Adrenal gland (tissue), 9 donors: ENCODE measurements at regions not wholly inside any gene's neighbourhood (a gene's known extent, or its start where the extent isn't known, plus 50 kb on each side); places are given as distances from the start of the nearest gene placed in this dataset.

ENCODE experiments used
- DNase-seq, 7 donors: peaks; one replicate each; pipeline ENCODE4 v3.0.0-alpha.2; 2019 to 2020
- H3K27ac ChIP-seq, 5 donors: fragments of 200-600 bp; sonication (generic) in 4 of 5; 1 replicate in 3 of 5; 2 replicates in 2 of 5; pipeline versions ENCODE4 v1.5.1 to v1.8.0; 2016 to 2020; ENCODE audit warnings: mild to moderate bottlenecking in 1 of 5
- H3K27me3 ChIP-seq: fragments of 200-600 bp; 2 replicates; pipeline ENCODE4 v1.8.0; 2021
- H3K36me3 ChIP-seq, 2 donors: fragments of 200-600 bp; replicated peaks in 1 of 2; 1 replicate in 1 of 2; 2 replicates in 1 of 2; pipeline versions ENCODE4 v1.5.1 to v1.8.0; 2018 to 2022
- H3K4me1 ChIP-seq, 2 donors: fragments of 200-600 bp; replicated peaks in 1 of 2; 1 replicate in 1 of 2; 2 replicates in 1 of 2; pipeline versions ENCODE4 v1.5.1 to v1.8.0; 2018 to 2021
- H3K4me3 ChIP-seq, 4 donors: fragments of 200-600 bp; sonication (generic) in 3 of 4; one replicate each; pipeline ENCODE4 v1.5.1; 2016 to 2018
- H3K9me3 ChIP-seq, 3 donors: fragments of 200-600 bp; sonication (generic) in 1 of 3; replicated peaks in 1 of 3; 1 replicate in 2 of 3; 2 replicates in 1 of 3; pipeline versions ENCODE4 v1.5.1 to v1.8.0; 2016 to 2021
- POLR2A ChIP-seq, 2 donors: fragments of 450-650 bp; IDR thresholded peaks; one replicate each; pipeline ENCODE4 v1.6.1; 2017; ENCODE audit warnings: antibody characterized with exemption in 2 of 2, mild to moderate bottlenecking in 2 of 2, moderate library complexity in 1 of 2
- WGBS, 4 donors: extraction: QIAGEN DNeasy Blood & Tissue Kit in 2 of 4; methylation state at CpG; one replicate each; pipeline versions ENCODE4 v1.1.5 to v1.1.7; 2013 to 2017; 5-methylcytosine and 5-hydroxymethylcytosine counted together
- intact Hi-C, 2 donors: fragments of 100-400 bp; cut with DNase I; formaldehyde crosslinking; loops; one replicate each; pipeline versions ENCODE4 v1.14.1 to v1.15.0; 2022 to 2023
- TF ChIP-seq, protein P1 (sequence below), 6 experiments: fragments of 450-650 bp in 4 of 6; fragments of 200-600 bp in 2 of 6; sonication (generic) in 1 of 6; IDR thresholded peaks; 1 replicate in 5 of 6; 2 replicates in 1 of 6; pipeline versions ENCODE4 v1.5.1 to v1.8.0; 2016 to 2021; ENCODE audit warnings: antibody characterized with exemption in 6 of 6, mild to moderate bottlenecking in 2 of 6, moderate library complexity in 1 of 6
- donor health status: healthy with polysubstance abuse.
- donor health status: Bipolar disorder and iron deficiency.
- donor health status: DM: yes; HTN: yes; CAD: no.
- donor health status: DM: no; HTN: no; CAD: no.
- donor health status: DM: no; HTN: no; CAD: no.

DNA sequence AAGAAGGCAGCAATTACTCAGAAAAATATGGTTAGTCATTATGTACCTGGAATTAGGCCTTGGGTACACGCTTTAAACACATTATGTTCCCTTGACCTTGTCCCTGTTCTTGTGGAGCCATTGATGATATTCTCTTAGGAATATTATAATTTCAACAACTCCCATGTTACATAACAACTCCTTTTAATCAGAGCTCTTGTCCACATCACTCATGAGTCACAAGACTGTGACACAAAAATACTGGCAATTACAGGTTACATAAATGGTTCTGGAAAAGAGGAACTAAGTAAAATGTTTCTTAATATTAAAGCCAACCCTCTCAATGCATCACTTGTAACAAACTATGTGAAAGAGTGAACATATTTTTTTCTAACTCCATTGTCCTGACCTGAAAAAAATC lies 143.8 kb upstream of the PCLO start:
- 0% methylated on average over 1 of the region's 1 CpG for WGBS, 4 donors
- DNase-seq = no peak
- intact Hi-C loops = no loop called here
- TF ChIP-seq POLR2A (IDR thresholded peaks at IDR 0.05) = no peak
- TF ChIP-seq, protein P1, sequence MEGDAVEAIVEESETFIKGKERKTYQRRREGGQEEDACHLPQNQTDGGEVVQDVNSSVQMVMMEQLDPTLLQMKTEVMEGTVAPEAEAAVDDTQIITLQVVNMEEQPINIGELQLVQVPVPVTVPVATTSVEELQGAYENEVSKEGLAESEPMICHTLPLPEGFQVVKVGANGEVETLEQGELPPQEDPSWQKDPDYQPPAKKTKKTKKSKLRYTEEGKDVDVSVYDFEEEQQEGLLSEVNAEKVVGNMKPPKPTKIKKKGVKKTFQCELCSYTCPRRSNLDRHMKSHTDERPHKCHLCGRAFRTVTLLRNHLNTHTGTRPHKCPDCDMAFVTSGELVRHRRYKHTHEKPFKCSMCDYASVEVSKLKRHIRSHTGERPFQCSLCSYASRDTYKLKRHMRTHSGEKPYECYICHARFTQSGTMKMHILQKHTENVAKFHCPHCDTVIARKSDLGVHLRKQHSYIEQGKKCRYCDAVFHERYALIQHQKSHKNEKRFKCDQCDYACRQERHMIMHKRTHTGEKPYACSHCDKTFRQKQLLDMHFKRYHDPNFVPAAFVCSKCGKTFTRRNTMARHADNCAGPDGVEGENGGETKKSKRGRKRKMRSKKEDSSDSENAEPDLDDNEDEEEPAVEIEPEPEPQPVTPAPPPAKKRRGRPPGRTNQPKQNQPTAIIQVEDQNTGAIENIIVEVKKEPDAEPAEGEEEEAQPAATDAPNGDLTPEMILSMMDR (IDR thresholded peaks at IDR 0.05) = no peak
- Histone ChIP-seq H3K27me3 (no peaks in the 10 kb centered on the region), H3K27ac (no peak overlapping the region), H3K36me3 (no peaks in the 10 kb centered on the region), H3K9me3 (no peaks in the 10 kb centered on the region), H3K4me1 (no peaks in the 10 kb centered on the region), H3K4me3 (no peak overlapping the region)

GRCh38 chr7:83305027-83305426 lies 142.3 kb upstream of the PCLO start:
- no peaks in the 10 kb centered on the region for H3K36me3 ChIP-seq
- no peaks in the 10 kb centered on the region for H3K27me3 ChIP-seq
- H3K4me1 ChIP-seq = no peaks in the 10 kb centered on the region
- H3K27ac ChIP-seq = no peak overlapping the region
- no peaks in the 10 kb centered on the region for H3K9me3 ChIP-seq
- H3K4me3 ChIP-seq = no peak overlapping the region
- WGBS, 4 donors = 91 to 95% (median 93%) methylated on average over 5 of the region's 5 CpGs
- no peak for TF ChIP-seq POLR2A (IDR thresholded peaks at IDR 0.05)
- TF ChIP-seq, protein P1 (IDR thresholded peaks at IDR 0.05) = no peak
- intact Hi-C loops = no loop called here
- DNase-seq = no peak

DNA sequence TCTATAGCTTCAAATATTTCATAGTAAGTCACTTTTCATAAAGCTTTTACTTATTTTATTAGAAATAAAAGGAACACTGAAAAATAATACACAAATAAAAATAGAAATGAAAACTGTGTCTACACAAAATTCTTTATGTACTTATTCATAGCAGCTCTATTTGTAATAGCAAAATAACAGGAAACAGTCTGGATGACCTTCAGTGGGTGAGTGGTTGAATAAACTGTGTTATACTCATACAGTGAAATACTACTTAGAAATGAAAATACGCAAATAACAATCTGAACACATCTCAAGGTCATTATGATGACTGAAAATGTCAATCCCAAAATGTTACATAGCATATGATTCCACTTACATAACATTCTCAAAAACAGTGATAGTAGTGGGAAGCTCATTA lies 138.7 kb upstream of the PCLO start:
- no peaks in the 10 kb centered on the region for H3K4me1 ChIP-seq
- H3K36me3 ChIP-seq = no peaks in the 10 kb centered on the region
- TF ChIP-seq POLR2A (IDR thresholded peaks at IDR 0.05) = no peak
- TF ChIP-seq, protein P1 (IDR thresholded peaks at IDR 0.05) = no peak
- no peak for DNase-seq
- 13 to 40% (median 19%) methylated on average over 1 of the region's 1 CpG for WGBS, 4 donors
- intact Hi-C loops = no loop called here
- H3K9me3 ChIP-seq = no peaks in the 10 kb centered on the region
- H3K27me3 ChIP-seq = no peaks in the 10 kb centered on the region
- no peak overlapping the region for H3K27ac ChIP-seq
- H3K4me3 ChIP-seq = no peak overlapping the region

DNA sequence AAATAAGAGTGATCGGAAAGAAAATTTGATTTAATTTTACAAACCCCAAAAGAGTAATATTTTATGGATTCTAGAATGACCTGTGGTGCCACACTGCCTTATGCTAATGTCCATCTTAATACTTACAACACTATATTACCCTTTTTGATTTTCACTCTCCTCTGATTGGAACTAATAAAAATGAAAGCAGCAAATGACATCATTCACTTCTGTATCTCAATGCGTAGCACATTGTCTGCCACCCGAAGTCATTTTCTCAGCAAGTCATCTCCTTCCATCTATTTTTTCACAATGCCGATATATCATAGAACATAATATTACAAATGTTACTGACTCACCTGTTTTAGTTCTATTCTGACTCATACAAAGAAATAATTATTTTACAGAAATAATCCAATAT lies 127.5 kb upstream of the PCLO start:
- H3K9me3 ChIP-seq = no peaks in the 10 kb centered on the region
- H3K4me1 ChIP-seq = no peaks in the 10 kb centered on the region
- H3K27me3 ChIP-seq = no peaks in the 10 kb centered on the region
- no peak overlapping the region for H3K27ac ChIP-seq
- 74 to 87% (median 86%) methylated on average over 4 of the region's 4 CpGs for WGBS, 4 donors
- DNase-seq = no peak
- TF ChIP-seq POLR2A (IDR thresholded peaks at IDR 0.05) = no peak
- TF ChIP-seq, protein P1 (IDR thresholded peaks at IDR 0.05) = no peak
- intact Hi-C loops = no loop called here
- H3K4me3 ChIP-seq = no peak overlapping the region
- H3K36me3 ChIP-seq = peaks cover 0 to 4% of the 10 kb centered on the region in 2 donors
